Lung (tissue), 11 donors: ENCODE measurements at regions not wholly inside any gene's neighbourhood (a gene's known extent, or its start where the extent isn't known, plus 50 kb on each side); places are given as distances from the start of the nearest gene placed in this dataset.

Source experiments
- ATAC-seq: fragments of 200-7000 bp; cut with Tn5 transposase; one replicate; pipeline ENCODE4 v1.9.1; 2020; ENCODE audit warnings: moderate number of reproducible peaks; ENCODE audit not compliant: insufficient read depth, low FRiP score
- DNase-seq, 3 donors: peaks; one replicate each; pipeline ENCODE4 v3.0.0-alpha.2; 2013 to 2017
- H3K27ac ChIP-seq, 2 donors: one replicate each; pipeline ENCODE4 v1.5.1; 2013; ENCODE audit warnings: mild to moderate bottlenecking in 2 of 2, moderate library complexity in 2 of 2, control low read depth in 1 of 2, inconsistent platforms in 1 of 2, low read depth in 1 of 2, low read length in 1 of 2
- H3K27me3 ChIP-seq, 3 donors: one replicate each; pipeline ENCODE4 v1.5.1; 2013; ENCODE audit warnings: low read length in 2 of 3; ENCODE audit not compliant: control insufficient read depth in 3 of 3, insufficient read depth in 3 of 3
- H3K36me3 ChIP-seq, 4 donors: one replicate each; pipeline ENCODE4 v1.5.1; 2013; ENCODE audit warnings: low read length in 4 of 4, mild to moderate bottlenecking in 1 of 4, moderate library complexity in 1 of 4; ENCODE audit not compliant: control insufficient read depth in 4 of 4, insufficient read depth in 4 of 4
- H3K4me1 ChIP-seq, 5 donors: one replicate each; pipeline ENCODE4 v1.5.1; 2013; ENCODE audit warnings: low read length in 5 of 5, mild to moderate bottlenecking in 2 of 5, moderate library complexity in 1 of 5; ENCODE audit not compliant: control insufficient read depth in 5 of 5, insufficient read depth in 5 of 5
- H3K4me3 ChIP-seq: one replicate; pipeline ENCODE4 v1.5.1; 2013; ENCODE audit warnings: mild to moderate bottlenecking, control low read depth, moderate library complexity
- H3K9ac ChIP-seq, 2 donors: one replicate each; pipeline ENCODE4 v1.5.1; 2013; ENCODE audit warnings: low read length in 2 of 2, control low read depth in 1 of 2; ENCODE audit not compliant: insufficient read depth in 1 of 2
- H3K9me3 ChIP-seq, 4 donors: one replicate each; pipeline ENCODE4 v1.5.1; 2013; ENCODE audit warnings: low read length in 3 of 4, mild to moderate bottlenecking in 1 of 4, moderate library complexity in 1 of 4; ENCODE audit not compliant: control insufficient read depth in 4 of 4, insufficient read depth in 3 of 4
- CTCF ChIP-seq: IDR thresholded peaks from 2 replicates; pipeline ENCODE4 v1.5.1; 2012; ENCODE audit warnings: mild to moderate bottlenecking; ENCODE audit errors: control extremely low read depth, extremely low read depth
- WGBS, 2 donors: extraction: QIAGEN DNeasy Blood & Tissue Kit; methylation state at CpG; one replicate each; pipeline ENCODE4 v1.1.7; 2013; 5-methylcytosine and 5-hydroxymethylcytosine counted together
- donor health status: control.
- donor health status: control.
- donor health status: Bipolar disorder and iron deficiency.
- donor health status: healthy.
- donor health status: DM: yes; HTN: yes; CAD: no.

DNA sequence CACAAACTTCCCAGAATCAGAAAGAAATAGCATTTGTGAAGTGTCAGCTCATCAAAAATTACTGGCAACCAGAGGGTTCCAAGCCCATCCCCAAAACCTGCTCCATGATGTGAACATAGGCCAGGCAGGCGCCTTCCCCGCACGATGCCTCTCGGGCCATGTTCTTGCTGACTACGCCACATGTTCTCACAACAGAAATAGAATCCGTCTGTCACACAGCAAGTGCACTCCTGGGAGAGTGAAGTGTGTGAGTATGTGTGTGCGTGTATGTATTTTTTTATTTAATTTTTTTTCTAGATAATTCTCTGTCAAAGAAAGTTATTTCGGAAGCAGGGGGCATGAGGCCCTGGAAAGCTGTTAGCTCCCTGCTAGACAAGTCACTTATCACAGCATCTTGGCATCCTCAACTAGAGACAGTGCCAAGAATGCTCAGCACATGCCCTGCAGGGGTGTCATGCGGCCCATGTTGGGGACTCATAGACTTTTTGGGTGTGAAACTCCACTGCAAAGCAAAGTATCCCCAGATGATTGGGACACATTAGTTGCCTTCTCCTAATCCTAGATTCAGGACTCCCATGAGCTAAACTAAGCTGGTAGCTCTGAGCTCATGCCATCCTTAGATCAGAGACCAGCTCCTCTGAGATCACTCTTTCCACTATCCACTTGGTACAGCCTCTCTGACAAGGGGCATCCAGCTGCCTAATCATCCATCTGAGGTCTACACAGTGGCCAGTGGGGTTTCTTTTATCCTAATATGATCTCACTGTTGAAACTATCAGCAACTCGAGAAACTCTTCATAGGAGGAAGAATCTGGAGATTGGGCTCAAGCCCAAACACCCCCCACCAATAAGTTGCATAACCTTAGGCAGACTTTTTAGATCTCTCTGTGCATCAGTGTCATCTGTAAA, 53.2 kb upstream of the CYRIA start:
- WGBS, 2 donors, result 75 to 83% methylated on average over 10 of the region's 10 CpGs
- no peak for ATAC-seq
- no peak overlapping the region for H3K4me3 ChIP-seq

DNA sequence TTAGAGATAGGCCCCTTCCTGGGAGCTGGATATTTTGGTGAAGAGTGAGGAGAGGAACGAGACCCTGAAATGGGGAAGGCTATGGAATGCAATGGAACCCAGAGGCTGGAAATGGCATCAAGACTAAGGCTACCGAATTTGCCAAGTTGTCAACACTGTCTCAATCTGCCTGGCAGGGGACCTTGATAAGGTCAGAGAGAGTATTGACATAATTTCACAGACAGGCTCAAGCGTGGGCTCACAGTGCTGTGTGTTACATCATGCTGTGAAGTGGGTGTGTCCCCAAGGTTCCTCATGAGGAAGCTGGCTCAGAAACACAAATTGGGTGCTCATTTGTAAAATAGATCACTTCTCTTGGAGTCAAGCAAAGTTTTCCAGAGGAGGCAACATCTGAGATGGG, 51.8 kb upstream of the CYRIA start:
- Histone ChIP-seq H3K4me1 (peaks cover 0 to 9% (median 3%) of the 10 kb centered on the region in 5 donors), H3K4me3 (no peak overlapping the region), H3K9ac (no peak overlapping the region), H3K27me3 (no peaks in the 10 kb centered on the region), H3K36me3 (no peaks in the 10 kb centered on the region), H3K9me3 (no peaks in the 10 kb centered on the region), H3K27ac (no peak overlapping the region)
- DNase-seq, result no peak
- no peak for TF ChIP-seq CTCF
- WGBS, 2 donors, result 53 to 67% methylated on average over 3 of the region's 3 CpGs
- no peak for ATAC-seq

More for the DNA sequence above, 53.2 kb upstream of the CYRIA start:
- peaks cover 0 to 9% (median 3%) of the 10 kb centered on the region in 5 donors for H3K4me1 ChIP-seq
- no peak for TF ChIP-seq CTCF
- H3K36me3 ChIP-seq, result no peaks in the 10 kb centered on the region
- H3K9ac ChIP-seq, result no peak overlapping the region
- no peaks in the 10 kb centered on the region for H3K27me3 ChIP-seq
- H3K9me3 ChIP-seq, result no peaks in the 10 kb centered on the region
- H3K27ac ChIP-seq, result no peak overlapping the region
- peak in 2 of 3 donors; percentile 36 to 59 for DNase-seq

DNA sequence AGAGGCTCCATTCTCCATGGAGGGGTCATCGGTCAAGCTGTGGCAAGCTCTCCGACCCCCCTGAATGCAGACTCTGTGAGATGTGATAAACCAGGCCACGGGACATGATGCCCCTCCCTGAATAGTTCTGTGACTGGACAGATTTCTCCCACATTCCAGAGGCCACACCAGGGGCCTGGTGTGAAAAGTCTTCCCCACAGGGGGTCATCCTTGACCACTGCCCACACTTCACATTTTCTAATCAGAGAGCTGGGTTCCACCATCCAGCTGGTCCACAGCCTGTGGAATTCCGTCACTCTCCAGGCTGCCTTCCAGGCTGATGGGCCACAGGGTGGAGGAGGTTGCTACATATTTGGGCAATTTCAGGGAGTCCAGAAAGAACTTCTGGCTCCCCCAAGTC, 51.3 kb upstream of the CYRIA start:
- H3K9ac ChIP-seq, result no peak overlapping the region
- H3K9me3 ChIP-seq, result no peaks in the 10 kb centered on the region
- 92 to 97% methylated on average over 4 of the region's 4 CpGs for WGBS, 2 donors
- no peak for ATAC-seq
- no peak overlapping the region for H3K4me3 ChIP-seq
- no peaks in the 10 kb centered on the region for H3K36me3 ChIP-seq
- DNase-seq, result no peak
- H3K27ac ChIP-seq, result no peak overlapping the region
- peaks cover 0 to 9% (median 3%) of the 10 kb centered on the region in 5 donors for H3K4me1 ChIP-seq
- no peaks in the 10 kb centered on the region for H3K27me3 ChIP-seq
- no peak for TF ChIP-seq CTCF

GRCh38 chr2:16716024-16716423, 50.4 kb upstream of the CYRIA start:
- no peak for ATAC-seq
- Histone ChIP-seq H3K4me1 (peaks cover 0 to 9% (median 3%) of the 10 kb centered on the region in 5 donors), H3K27me3 (no peaks in the 10 kb centered on the region), H3K4me3 (no peak overlapping the region), H3K27ac (no peak overlapping the region), H3K9me3 (no peaks in the 10 kb centered on the region), H3K36me3 (no peaks in the 10 kb centered on the region), H3K9ac (no peak overlapping the region)
- TF ChIP-seq CTCF, result no peak
- DNase-seq, result no peak
- WGBS, 2 donors, result 64 to 65% methylated on average over 5 of the region's 5 CpGs
